HG02885 (cell line): ENCODE measurements at regions not wholly inside any gene's neighbourhood (a gene's known extent, or its start where the extent isn't known, plus 50 kb on each side); places are given as distances from the start of the nearest gene placed in this dataset.
"Not testable (repeated sequence)": the region's sequence is repeated elsewhere in the genome, so short reads cannot be mapped to it uniquely, and the experiment has no call there.

Experiments
- ATAC-seq: cut with Tn5 transposase; IDR thresholded peaks from one replicate; pipeline ENCODE4 v1.9.1; 2021; ENCODE audit warnings: mild to moderate bottlenecking; ENCODE audit not compliant: unreplicated experiment, poor library complexity

GRCh38 chr5:45893309-45893708, 197.1 kb upstream of the HCN1 start:
- ATAC-seq, result no peak

- ATAC-seq, result not testable (repeated sequence)
Measured at GRCh38 chr5:45890441-45891080, 194.4 kb upstream of the HCN1 start.

DNA sequence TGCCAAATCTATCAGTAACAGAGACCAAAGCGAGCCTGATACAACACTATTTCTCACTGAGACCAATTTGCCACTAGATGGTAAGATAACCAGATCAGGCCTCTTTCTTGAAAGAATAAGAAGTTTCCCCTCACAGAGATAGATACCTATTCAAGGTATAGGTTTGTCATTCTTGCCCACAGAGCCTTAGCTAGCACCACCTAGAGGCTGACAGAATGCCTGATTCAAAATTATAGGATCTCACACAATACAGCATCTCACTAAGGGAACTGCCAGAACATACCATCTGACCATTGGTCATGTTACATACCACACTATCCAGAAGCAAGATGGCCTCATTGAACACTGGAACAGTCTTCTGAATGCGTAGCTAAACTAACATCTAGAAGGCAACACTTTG, 166.6 kb upstream of the HCN1 start:
- no peak for ATAC-seq

- ATAC-seq, result no peak
Measured at GRCh38 chr5:45847877-45848276, 151.7 kb upstream of the HCN1 start.

GRCh38 chr5:45826055-45826454, 129.9 kb upstream of the HCN1 start:
- no peak for ATAC-seq

- ATAC-seq, result no peak
Measured at GRCh38 chr5:45800331-45800730, 104.2 kb upstream of the HCN1 start.

DNA sequence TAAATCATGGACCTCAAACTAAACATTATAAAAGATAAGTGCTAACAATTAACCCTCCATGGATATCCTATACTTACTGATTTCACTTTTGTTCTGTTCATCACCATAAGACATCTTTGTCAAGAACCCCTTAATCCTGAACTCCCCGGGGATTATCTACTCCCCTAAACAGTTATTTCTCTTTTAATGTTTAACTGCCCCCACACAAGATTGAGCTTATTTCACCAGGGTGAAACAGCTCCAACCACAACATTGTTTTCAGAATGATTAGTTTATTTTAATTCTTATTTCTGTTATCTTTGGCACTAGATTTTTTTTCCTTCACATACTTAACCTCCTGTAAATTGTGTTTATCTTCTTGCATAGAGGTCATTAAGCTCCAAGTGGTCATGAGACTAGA, 103.2 kb upstream of the HCN1 start:
- no peak for ATAC-seq

DNA sequence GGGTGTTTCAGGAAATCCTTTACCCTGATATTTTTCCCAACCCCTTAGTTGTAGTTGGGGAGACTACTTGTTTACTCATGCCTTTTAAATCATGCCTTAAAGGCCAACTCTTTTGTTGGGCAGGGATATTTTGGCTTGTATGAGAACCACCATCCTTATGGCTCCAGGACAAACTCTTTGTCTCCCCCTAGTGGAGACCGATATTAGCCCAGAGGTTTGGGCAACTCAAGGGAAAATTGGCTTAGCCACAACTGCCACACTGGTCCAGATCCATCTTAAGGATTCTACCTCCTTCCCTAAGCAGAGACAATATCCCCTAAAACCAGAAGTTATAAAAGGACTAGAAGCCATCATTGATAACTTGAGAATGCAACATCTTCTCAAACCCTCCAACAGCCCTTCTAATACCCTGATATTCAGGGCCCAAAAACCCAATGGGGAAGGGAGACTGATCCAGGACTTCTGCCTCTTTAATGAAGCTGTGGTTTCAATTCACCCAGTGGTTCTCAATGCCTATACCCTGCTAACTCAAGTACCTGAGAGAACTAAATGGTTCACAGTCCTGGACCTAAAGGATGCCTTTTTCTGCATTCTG, 100.9 kb upstream of the HCN1 start:
- no peak for ATAC-seq

GRCh38 chr5:45795458-45795857, 99.3 kb upstream of the HCN1 start:
- no peak for ATAC-seq

GRCh38 chr5:45793638-45794532, 97.7 kb upstream of the HCN1 start:
- ATAC-seq, result peak; percentile 81

DNA sequence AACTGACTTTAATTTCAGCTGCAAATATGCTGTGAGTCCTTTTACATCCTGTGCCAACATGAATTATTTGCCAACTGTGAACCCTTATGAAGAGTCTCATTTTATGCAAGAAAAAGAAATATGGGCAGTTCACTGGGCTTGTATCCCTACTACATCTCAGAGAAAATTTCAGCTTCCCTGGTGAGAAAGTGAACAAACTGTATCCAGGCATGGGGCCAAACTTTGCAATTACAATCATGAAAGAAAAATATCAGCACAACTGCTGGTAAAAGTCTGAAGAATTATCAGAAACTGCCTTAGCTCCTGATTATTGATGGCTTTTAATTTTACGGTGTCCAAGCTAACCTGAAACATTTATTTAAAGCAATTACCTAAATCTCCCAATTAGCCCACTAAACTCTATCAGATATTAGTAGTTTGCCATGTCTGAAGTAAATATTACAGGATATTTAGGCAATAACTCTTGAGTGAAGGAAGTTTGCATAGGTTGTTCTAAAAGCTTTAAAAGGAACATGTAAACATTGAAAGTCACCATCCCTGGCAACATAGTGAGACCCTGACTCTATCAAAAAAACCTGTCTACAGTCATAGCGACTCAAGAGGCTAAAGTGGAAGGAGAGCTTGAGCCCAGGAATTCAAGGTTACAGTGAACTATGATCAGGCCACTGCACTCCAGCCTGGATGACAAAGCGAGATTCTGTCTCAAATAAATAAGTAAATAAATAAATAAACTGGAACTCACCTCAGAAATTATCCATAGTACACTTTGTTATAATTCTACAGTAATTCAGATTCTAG, 83.9 kb upstream of the HCN1 start:
- no peak for ATAC-seq

DNA sequence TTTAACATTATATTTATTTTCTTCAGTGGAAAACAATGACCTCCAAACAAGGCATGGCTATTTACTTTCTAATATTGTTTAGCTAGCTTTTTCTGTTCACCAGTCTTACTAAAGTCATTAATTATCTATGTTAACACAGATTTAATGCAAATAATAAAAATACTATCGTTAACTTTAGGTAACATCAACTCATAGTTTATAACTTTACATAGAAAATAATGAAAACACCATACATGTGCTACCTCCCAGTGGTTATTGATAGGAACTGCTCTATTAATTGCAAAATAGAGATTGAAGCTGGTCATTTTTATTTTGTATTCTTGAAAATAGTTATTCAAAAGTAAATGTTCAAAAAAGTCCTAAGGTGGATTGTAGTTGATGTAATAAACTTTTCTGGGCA, 78.3 kb upstream of the HCN1 start:
- ATAC-seq, result peak; percentile 65

- ATAC-seq, result no peak
Measured at GRCh38 chr5:45772402-45772801, 76.2 kb upstream of the HCN1 start.

DNA sequence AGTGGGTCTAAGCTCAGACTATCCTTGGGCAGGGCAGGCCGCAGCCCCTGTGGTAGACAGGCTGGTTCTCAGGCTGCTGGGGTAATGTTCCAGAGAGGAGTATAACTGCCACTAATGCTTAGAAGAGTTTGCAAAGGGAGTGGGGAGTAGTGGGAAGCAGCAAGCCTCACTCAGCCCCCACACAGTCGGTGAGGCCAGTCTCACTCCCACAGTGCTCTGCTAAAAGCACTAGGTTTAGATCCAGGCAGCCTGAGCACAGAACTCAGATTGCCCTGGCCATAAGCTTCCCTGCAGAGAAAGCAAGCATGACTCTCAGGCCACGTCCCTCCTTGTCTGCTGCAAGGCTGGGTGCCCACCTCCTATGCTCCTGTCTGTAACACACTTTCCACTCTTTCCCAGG, 69.4 kb upstream of the HCN1 start:
- no peak for ATAC-seq

GRCh38 chr5:45750574-45750973, 54.4 kb upstream of the HCN1 start:
- no peak for ATAC-seq

GRCh38 chr5:45748511-45748910, 52.3 kb upstream of the HCN1 start:
- ATAC-seq, result not testable (repeated sequence)
